ENCODE measurements at regions not wholly inside any gene's neighbourhood (a gene's known extent, or its start where the extent isn't known, plus 50 kb on each side); places are given as distances from the start of the nearest gene placed in this dataset.

- TF ChIP-seq CTCF (IDR thresholded peaks at IDR 0.05) = no peak
- TF ChIP-seq ZFX (IDR thresholded peaks at IDR 0.05; ENCODE audit: borderline replicate concordance) = no peak
Measured at GRCh38 chr13:86591862-86592261, 792.6 kb upstream of the SLITRK6 start.

Data from 22Rv1 (cell line).